Activated CD4-positive, alpha-beta T cell treated with anti-CD3 and anti-CD28 coated beads for 36 hours (primary cell): ENCODE measurements at regions not wholly inside any gene's neighbourhood (a gene's known extent, or its start where the extent isn't known, plus 50 kb on each side); places are given as distances from the start of the nearest gene placed in this dataset.
A peak's percentile ranks its signal among the peaks of the same experiment; 100 is the strongest.
"Not testable (repeated sequence)": the region's sequence is repeated elsewhere in the genome, so short reads cannot be mapped to it uniquely, and the experiment has no call there.

Source experiments
- ATAC-seq: fragments of 200-7000 bp; cut with Tn5 transposase; one replicate; pipeline ENCODE4 v1.10.0; 2021; ENCODE audit warnings: mild to moderate bottlenecking, moderate library complexity
- CTCF ChIA-PET: fragments of 350-600 bp; sonication (Branson Sonifier 250); formaldehyde crosslinking; loops from one replicate; lab custom pipeline; 2021; ENCODE audit warnings: antibody characterized with exemption; lab: Charles Lee
- POLR2A ChIA-PET: fragments of 350-600 bp; sonication (Branson Sonifier 250); formaldehyde crosslinking; loops from one replicate; lab custom pipeline; 2021; ENCODE audit warnings: antibody characterized with exemption, inconsistent platforms; lab: Charles Lee
- DNase-seq: peaks from one replicate; pipeline ENCODE4 v3.0.0-alpha.2; 2020
- H3K27ac Mint-ChIP-seq: one replicate; pipeline ENCODE4 v1.8.0; 2021; ENCODE audit warnings: mixed read lengths
- H3K27me3 Mint-ChIP-seq: one replicate; pipeline ENCODE4 v1.8.0; 2021; ENCODE audit warnings: mixed read lengths
- H3K36me3 Mint-ChIP-seq: one replicate; pipeline ENCODE4 v1.8.0; 2021; ENCODE audit warnings: low read depth, mixed read lengths
- H3K4me1 Mint-ChIP-seq: one replicate; pipeline ENCODE4 v1.8.0; 2021; ENCODE audit warnings: mixed read lengths
- H3K4me3 Mint-ChIP-seq: one replicate; pipeline ENCODE4 v1.8.0; 2021; ENCODE audit warnings: mild to moderate bottlenecking, moderate library complexity, mixed read lengths
- H3K9me3 Mint-ChIP-seq: one replicate; pipeline ENCODE4 v1.8.0; 2021; ENCODE audit warnings: low read depth, mixed read lengths
- intact Hi-C, 2 experiments: fragments of 100-400 bp; cut with DNase I in 1 of 2; cut with micrococcal nuclease in 1 of 2; formaldehyde crosslinking; loops; one replicate each; pipeline versions ENCODE4 v1.14.2 to v1.15.1; 2022 to 2024; cut with DNase I, micrococcal nuclease

DNA sequence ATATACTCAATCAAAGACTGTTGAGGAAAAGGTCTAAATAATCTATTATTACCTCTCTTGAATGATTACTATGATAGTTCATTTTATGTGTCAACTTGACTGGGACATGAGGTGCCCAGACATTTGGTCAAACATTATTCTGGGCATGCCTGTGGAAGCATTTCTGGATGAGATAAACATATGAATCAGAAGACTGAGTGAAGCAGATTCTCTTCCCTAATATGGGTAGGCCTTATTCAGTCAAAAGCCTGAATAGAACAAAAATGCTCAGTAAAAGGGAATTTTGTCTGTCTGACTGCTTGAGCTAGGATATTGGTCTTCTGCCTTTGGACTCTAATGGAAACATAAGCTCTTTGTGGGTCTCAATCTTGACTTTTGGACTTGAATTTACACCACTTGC is 73.3 kb upstream of the SOX13 start:
- Mint-ChIP-seq H3K9me3 (peaks cover 5% of the 10 kb centered on the region), H3K27ac (no peak overlapping the region), H3K4me1 (peaks cover 5% of the 10 kb centered on the region), H3K4me3 (no peak overlapping the region), H3K27me3 (peaks cover 5% of the 10 kb centered on the region), H3K36me3 (peaks cover 2% of the 10 kb centered on the region)
- DNase-seq (no peak), ATAC-seq (no peak)
- ChIA-PET POLR2A (no interaction called here), CTCF (interaction anchor here (0.6 to 0.9 kb wide), 2 partner anchors 18 to 490 kb away, joined by 3 read pairs; no protein-coding TSS in a partner anchor)
- intact Hi-C loops: no loop called here

DNA sequence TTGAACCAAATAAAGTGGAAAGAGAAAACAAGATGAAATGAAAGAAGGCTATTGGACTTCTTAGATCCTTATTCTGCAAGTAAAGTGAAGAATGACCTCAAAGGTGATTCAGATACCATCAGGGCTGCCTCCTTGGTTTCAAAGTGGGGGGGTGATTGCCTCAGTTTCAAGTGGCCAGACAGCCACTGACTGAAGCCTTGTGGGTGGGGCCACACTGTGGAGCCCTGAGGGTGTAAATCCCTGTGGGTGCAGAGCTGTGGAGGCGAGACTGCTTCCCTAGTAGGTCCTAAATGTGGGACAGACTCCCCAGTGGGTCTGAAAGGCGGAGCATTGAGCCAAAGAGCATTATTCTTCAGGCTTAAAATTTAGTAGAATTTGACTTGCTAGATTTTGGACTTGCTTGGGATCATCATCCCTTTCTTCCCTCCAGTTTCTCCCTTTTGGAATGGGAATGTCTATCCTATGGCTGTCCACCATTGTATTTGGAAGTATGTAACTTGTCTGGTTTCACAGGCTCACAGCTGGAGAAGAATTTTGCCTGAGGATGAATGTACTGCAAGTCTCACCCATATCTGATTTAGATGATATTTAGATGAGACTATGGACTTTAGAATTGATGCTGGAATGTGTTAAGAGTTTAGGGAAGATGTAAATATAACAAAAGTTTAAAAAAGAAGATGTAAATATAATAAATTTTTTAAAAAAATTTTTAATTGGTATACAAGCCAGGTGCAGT is 71.6 kb upstream of the SOX13 start:
- peaks cover 5% of the 10 kb centered on the region for H3K9me3 Mint-ChIP-seq
- DNase-seq (peak; percentile 6), ATAC-seq (peak; percentile 36)
- ChIA-PET CTCF (interaction anchor here (0.6 kb wide), 1 partner anchor 129 kb away, joined by 3 read pairs; no protein-coding TSS in a partner anchor), POLR2A (interaction anchor here (0.6 kb wide), 1 partner anchor 88 kb away, joined by 3 read pairs; no protein-coding TSS in a partner anchor)
- H3K27me3 Mint-ChIP-seq: peaks cover 3% of the 10 kb centered on the region
- peaks cover 2% of the 10 kb centered on the region for H3K36me3 Mint-ChIP-seq
- no peak overlapping the region for H3K4me3 Mint-ChIP-seq
- no peak overlapping the region for H3K27ac Mint-ChIP-seq
- intact Hi-C loops: no loop called here
- peaks cover 5% of the 10 kb centered on the region for H3K4me1 Mint-ChIP-seq

GRCh38 chr1:204002614-204003013 is 70.3 kb upstream of the SOX13 start:
- no peak overlapping the region for H3K4me3 Mint-ChIP-seq
- ATAC-seq (no peak), DNase-seq (no peak)
- CTCF ChIA-PET: no interaction called here
- H3K27ac Mint-ChIP-seq: no peak overlapping the region
- peaks cover 5% of the 10 kb centered on the region for H3K9me3 Mint-ChIP-seq
- peaks cover 2% of the 10 kb centered on the region for H3K36me3 Mint-ChIP-seq
- H3K27me3 Mint-ChIP-seq: peaks cover 5% of the 10 kb centered on the region
- H3K4me1 Mint-ChIP-seq: peaks cover 5% of the 10 kb centered on the region
- POLR2A ChIA-PET: no interaction called here
- intact Hi-C loops: no loop called here

- no peak overlapping the region for H3K4me3 Mint-ChIP-seq
- intact Hi-C loops: no loop called here
- H3K9me3 Mint-ChIP-seq: peaks cover 5% of the 10 kb centered on the region
- CTCF ChIA-PET: no interaction called here
- POLR2A ChIA-PET: no interaction called here
- peaks cover 2% of the 10 kb centered on the region for H3K36me3 Mint-ChIP-seq
- ATAC-seq (no peak), DNase-seq (no peak)
- H3K27ac Mint-ChIP-seq: no peak overlapping the region
- H3K4me1 Mint-ChIP-seq: peaks cover 5% of the 10 kb centered on the region
- peaks cover 5% of the 10 kb centered on the region for H3K27me3 Mint-ChIP-seq
These were observed 69.4 kb upstream of the SOX13 start for GRCh38 chr1:204003536-204003935.

- Mint-ChIP-seq H3K9me3 (no peaks in the 10 kb centered on the region), H3K4me3 (no peak overlapping the region), H3K36me3 (no peaks in the 10 kb centered on the region), H3K27ac (no peak overlapping the region), H3K4me1 (no peaks in the 10 kb centered on the region), H3K27me3 (peaks cover 3% of the 10 kb centered on the region)
- POLR2A ChIA-PET: no interaction called here
- no peak for DNase-seq
- no peak for ATAC-seq
- intact Hi-C loops: no loop called here
- CTCF ChIA-PET: no interaction called here
These were observed 61.5 kb upstream of the SOX13 start for GRCh38 chr1:204011426-204011825.

- intact Hi-C loops: no loop called here
- H3K4me1 Mint-ChIP-seq: no peaks in the 10 kb centered on the region
These were observed 59.9 kb upstream of the SOX13 start for GRCh38 chr1:204013052-204013451.

DNA sequence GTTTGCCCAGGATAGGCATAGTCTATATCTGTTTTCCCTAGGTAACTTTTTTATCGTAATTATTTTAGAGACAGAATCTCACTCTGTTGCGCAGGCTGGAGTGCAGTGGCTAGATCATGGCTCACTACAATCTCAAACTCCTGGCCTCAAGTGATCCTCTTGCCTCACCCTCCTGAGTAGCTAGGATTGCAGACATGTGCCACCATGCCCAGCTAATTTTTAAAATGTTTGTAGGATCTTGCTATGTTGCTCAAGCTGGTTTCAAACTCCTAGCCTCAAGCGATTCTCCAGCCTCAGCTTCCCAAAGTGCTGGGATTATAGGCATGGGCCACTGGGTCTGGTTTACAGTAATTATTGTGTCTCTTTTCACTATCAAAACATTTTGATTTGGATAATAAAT is 58.6 kb upstream of the SOX13 start:
- ATAC-seq: no peak
- CTCF ChIA-PET: interaction anchor here (1.1 kb wide), 1 partner anchor 114 kb away, joined by 3 read pairs; no protein-coding TSS in a partner anchor
- POLR2A ChIA-PET: no interaction called here
- H3K36me3 Mint-ChIP-seq: no peaks in the 10 kb centered on the region
- intact Hi-C loops: no loop called here
- H3K9me3 Mint-ChIP-seq: no peaks in the 10 kb centered on the region
- no peaks in the 10 kb centered on the region for H3K4me1 Mint-ChIP-seq
- DNase-seq: no peak
- H3K27me3 Mint-ChIP-seq: peaks cover 3% of the 10 kb centered on the region
- H3K4me3 Mint-ChIP-seq: no peak overlapping the region
- no peak overlapping the region for H3K27ac Mint-ChIP-seq

More at GRCh38 chr1:204013052-204013451, 59.9 kb upstream of the SOX13 start:
- peaks cover 3% of the 10 kb centered on the region for H3K27me3 Mint-ChIP-seq
- ChIA-PET CTCF (no interaction called here), POLR2A (no interaction called here)
- DNase-seq: no peak
- no peaks in the 10 kb centered on the region for H3K36me3 Mint-ChIP-seq
- H3K4me3 Mint-ChIP-seq: no peak overlapping the region
- no peak overlapping the region for H3K27ac Mint-ChIP-seq
- H3K9me3 Mint-ChIP-seq: no peaks in the 10 kb centered on the region
- no peak for ATAC-seq

DNA sequence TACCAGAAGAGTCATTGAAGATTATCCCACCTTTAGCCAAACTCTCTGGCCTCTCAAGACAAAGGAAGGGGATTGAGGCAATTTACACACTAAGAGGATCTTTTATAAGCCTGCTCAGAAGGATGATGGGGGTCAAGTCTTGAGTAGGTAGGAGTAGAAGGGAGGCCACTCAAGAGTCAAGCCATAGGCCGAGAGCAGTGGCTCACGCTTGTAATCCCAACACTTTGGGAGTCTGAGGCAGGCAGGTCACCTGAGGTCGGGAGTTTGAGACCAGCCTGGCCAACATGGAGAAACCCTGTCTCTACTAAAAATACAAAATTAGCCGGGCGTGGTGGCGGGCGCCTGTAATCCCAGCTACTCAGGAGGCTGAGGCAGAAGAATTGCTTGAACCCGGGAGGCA is 58.0 kb upstream of the SOX13 start:
- H3K36me3 Mint-ChIP-seq, CTCF ChIA-PET, POLR2A ChIA-PET, H3K4me3 Mint-ChIP-seq, intact Hi-C loops, H3K9me3 Mint-ChIP-seq, H3K27ac Mint-ChIP-seq, ATAC-seq, DNase-seq, H3K4me1 Mint-ChIP-seq, H3K27me3 Mint-ChIP-seq: not testable (repeated sequence)

DNA sequence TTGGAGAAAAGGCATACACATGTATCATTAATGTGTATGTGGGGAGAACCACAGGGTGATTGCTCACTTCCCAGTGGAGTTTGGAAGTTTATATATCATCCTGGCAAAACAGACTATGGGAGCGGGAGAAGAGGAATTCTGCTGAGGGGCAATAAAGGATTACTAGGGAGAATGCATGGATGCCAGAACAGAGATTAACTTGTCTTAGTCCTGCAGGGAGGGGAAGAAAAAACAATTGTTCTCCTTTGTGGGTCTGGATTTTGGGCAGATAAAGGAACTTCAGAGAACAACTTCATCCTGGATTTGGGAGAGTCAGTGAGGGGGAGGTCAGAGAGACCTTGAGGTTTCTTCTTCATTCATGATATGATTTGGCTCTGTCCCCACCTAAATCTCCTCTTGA is 55.9 kb upstream of the SOX13 start:
- Mint-ChIP-seq H3K27me3 (peaks cover 3% of the 10 kb centered on the region), H3K4me1 (no peaks in the 10 kb centered on the region), H3K4me3 (no peak overlapping the region), H3K36me3 (no peaks in the 10 kb centered on the region), H3K27ac (no peak overlapping the region), H3K9me3 (no peaks in the 10 kb centered on the region)
- ATAC-seq (no peak), DNase-seq (no peak)
- POLR2A ChIA-PET: no interaction called here
- intact Hi-C loops: no loop called here
- CTCF ChIA-PET: no interaction called here

DNA sequence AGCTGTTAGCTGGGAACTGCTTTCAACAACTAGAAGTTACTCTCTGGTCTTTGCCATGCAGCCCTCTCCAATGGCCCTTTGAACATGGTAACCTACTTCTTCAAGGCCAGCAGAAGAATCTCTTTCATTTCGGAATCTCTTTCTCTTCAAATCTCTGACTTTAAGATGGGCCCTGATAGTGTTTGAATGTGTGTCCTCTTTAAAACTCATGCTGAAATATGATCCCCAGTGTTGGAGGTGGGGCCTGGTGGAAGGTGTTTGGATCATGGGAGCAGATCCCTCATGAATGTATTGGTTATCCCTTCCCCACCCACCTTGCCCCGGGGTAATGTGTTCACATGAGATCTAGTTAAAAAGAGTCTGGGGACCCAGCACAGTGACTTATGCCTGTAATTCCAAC is 54.5 kb upstream of the SOX13 start:
- CTCF ChIA-PET: interaction anchor here (0.8 to 0.9 kb wide), 2 partner anchors 9 to 19 kb away, joined by 3 read pairs; no protein-coding TSS in a partner anchor
- H3K9me3 Mint-ChIP-seq: no peaks in the 10 kb centered on the region
- no peaks in the 10 kb centered on the region for H3K4me1 Mint-ChIP-seq
- no peak overlapping the region for H3K27ac Mint-ChIP-seq
- POLR2A ChIA-PET: no interaction called here
- no peaks in the 10 kb centered on the region for H3K36me3 Mint-ChIP-seq
- intact Hi-C loops: loop anchor here in 1 of 2 experiments (2.0 kb wide), 1 partner anchor 56 kb away; no protein-coding TSS in a partner anchor
- peaks cover 3% of the 10 kb centered on the region for H3K27me3 Mint-ChIP-seq
- no peak for DNase-seq
- no peak for ATAC-seq
- H3K4me3 Mint-ChIP-seq: no peak overlapping the region
